TTC549 (cell line): ENCODE measurements at regions not wholly inside any gene's neighbourhood (a gene's known extent, or its start where the extent isn't known, plus 50 kb on each side); places are given as distances from the start of the nearest gene placed in this dataset.

ENCODE experiments used
- FAIRE-seq: peaks from 2 replicates; lab custom pipeline; 2012; peaks lifted over from hg19 to GRCh38; lab: Jason Lieb, UNC

DNA sequence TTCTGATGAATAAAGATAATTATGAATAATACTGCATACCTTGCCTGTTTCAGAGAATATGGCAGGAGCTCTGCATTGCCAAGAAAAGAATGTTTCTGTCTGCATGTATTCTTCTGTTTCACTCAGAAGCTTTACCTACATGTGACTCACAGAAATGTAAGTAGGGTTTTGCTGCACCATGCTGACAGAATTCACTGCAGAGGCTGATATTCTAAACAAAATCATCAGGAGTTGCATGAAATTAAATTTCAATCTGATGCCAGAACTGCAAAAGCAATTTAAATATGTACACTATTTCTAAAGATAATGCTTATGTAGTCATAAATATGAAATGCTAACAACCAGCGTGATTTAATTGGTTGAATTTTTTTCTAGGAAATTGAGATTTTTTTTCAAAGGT, 332.8 kb upstream of the FSHR start:
- FAIRE-seq = no peak

DNA sequence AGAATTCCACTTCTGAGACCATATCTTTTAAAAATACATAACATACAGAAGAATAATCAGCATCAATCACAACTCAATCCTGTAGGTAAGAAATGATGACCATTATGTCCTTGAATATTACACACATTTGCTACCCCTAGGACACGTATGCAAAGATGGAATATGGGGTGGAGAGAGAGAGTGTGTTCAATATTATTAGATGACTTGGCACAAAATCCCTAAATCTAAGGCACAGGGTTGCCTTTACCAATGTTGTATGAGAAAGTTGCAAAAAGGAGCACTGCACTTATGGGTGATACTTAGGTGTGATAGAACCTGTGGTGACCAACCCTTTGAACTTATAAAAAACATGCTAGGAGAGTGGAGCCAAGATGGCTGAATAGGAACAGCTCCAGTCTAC, 326.2 kb upstream of the FSHR start:
- no peak for FAIRE-seq

DNA sequence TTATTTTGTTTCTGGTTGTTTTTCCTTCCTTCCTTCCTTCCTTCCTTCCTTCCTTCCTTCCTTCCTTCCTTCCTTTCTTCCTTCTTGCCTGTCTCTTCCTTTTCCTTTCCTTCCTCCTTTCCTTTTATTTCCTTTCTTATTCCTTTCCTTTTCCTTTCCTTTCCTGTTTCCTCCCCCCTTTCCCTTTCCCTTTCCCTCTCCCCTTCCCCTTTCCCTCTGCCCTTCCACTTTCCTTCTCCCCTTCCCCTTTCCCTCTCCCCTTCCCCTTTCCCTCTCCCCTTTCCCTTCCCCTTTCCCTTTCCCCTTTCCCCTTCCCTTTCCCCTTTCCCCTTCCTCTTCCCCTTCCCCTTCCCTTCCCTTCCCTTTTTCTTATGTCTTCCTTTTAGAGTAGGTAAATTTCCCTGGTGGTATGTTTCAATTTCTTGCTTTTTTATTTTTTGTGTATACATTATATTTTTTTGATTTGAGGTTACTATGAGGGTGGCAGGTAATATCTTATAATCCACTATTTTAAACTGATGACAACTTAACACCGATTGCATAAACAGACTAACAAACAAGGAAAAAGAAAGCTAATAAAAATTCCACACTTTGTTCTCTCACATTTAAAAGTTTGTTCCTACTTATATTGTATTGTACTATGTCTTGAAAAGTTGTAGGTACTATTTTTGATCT, 311.0 kb upstream of the FSHR start:
- FAIRE-seq = no peak

DNA sequence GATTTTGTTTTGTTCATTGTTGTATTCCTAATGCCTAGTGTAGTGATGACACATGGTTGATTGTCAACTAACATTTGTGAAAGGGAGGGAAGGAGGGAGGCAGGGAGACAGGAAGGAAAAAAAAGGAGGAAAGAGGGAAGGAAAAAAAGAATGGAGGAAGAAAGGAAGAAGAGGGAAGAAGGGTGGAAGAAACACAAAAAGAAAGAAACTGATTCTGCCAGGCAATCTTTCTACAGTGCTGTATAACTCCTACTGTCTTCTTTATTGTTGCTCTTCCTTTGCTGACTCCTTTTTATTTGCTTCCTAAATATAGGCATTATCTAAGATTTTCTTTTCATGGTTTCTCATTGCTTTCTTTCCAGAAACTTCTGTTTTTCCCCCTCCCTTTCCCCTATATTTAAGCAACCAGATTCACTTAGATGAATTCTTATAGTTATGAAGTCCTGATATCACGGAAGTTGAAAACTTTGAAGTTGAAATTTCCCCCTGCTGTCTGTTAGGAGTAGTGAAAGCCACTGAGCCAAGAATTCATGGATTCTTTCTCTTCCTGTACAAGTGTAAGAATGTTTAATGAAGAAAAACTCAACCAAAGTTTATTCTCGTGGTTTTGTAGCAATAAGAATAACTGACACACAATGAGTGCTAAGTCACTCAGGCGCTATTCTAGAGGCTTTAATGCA, 305.1 kb upstream of the FSHR start:
- FAIRE-seq = no peak

DNA sequence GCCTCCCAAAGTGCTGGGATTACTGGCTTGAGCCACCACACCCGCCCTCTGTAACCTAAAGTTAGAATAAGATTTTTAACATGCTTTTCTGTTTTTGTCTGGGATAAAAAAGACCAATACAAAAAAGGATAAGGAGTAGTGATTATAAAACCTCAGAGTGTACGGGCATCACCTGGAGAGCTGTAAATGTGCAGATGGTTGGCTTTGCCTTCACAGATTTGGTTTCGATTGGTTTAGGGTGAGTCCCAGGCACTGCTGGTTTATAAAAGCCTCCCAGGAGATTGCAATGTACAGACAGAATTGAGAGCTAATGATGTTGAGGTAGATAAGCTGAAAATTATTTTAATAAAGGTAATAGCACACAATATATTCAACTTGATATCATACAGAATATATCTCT, 289.7 kb upstream of the FSHR start:
- no peak for FAIRE-seq

DNA sequence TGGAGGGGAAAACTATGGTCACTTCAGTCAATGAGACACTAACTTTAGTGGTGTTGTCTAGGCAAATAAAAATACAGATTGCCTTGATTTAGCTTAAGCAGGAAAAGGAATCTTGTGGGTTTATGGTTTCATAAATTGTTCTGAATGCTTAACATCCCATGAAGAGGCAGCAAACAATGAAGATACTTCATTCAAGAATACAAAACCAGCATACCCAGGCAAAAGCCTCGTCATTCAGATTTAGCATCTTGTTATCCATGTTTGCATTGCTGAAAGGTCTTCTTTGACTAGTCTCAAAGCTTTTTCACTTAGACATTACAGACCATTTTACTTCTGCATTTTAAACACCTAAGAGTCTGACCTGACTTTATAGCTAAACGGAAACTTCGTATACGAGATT, 272.7 kb upstream of the FSHR start:
- FAIRE-seq = no peak

DNA sequence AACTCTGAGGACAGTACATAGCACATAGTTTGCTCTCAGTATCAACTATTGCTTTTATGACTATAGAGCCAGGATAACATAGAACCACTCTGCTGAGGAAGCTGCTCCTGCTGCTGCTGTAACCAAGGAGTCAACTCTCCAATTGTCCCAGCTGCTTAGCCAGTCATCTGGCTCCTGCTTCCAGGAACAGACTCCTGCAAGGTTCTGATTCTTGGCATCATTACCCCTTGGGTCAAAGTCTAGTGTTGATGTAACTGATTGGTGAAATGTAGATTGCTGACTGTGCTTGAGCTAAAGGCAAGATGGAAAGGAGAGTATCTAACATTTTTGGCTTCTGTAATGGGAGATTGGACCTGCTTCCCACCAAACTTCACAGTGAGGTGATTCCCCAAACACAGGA, 261.9 kb upstream of the FSHR start:
- FAIRE-seq = no peak

DNA sequence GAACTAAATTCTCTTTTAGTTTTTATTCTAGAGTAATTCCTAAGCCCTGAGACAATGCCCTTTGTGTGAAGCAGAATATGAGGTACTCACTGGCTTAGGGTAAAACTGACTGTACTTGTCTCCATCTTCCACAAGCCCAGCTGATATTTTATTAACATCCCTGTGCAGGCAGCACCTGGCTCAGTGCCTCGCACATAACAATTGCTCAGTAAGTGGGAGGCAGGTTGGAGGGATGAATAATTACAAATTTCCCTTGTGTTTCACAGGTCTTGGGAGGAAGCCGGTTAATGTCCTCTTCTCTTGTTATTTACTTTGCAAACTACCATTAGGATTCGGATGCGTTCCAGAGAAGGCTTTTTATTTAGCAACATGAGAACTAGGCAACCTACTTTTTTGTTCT, 249.8 kb upstream of the FSHR start:
- FAIRE-seq = no peak

DNA sequence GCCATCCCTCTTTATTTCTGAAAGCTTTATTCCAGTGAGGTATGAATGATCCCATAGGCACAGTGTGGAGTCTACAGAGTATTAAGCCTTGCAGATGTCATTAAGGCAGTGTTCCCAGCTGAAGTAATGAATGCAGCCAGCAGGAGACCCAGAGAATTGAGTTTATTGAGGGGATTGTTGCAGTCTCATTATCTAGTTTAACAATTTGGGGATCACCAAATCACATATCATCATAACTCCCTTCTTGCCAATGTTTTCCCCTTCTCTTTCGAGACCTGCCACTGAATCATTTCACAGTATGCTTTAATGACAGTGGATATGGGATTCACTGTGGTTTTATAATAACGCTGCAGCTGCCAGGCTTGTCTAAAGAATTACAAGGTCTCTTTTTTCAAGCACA, 249.3 kb upstream of the FSHR start:
- FAIRE-seq = no peak

DNA sequence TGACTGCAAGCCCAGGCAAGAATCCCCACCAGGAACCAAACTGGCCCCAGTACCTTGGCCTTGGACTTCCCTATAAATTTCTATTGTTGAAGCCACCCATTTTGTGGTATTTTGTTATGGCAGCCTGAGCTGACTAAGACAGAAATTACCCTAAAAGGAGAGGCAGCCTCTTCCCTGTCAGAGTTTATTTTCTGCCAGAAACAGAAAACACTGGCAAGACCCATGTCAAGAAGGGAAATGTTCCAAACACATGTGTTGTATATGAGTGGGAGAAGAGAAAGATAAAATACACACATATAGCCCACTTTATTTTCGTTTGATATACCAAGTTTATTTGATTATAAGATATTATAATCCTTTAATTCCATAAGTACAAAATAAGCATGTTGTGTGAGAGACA, 225.1 kb upstream of the FSHR start:
- FAIRE-seq = no peak

DNA sequence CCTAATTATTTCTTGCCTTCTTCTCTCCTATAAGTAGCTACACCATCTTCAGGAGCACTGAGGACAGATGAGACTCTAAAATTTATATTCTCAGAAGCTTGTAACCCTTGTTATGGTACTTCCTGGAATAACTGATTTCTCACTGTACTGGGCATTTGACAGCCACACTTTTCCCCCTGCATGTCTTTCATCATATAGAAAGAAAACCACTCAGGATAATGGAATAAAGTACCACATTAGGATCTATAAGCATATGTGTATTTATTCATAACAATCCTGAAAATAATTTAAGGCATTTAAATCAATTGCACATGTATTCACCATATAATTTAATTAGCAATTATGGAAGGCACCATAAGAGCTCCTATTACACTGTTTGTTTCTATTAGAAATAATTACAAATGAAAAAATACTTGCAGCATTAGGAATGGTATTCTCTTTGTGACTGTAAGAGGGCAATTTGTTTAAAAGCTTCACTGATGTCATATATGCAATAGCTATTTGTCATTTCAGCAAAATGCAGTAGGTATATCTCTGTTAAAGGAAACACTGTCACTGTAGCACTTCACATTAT, 216.9 kb upstream of the FSHR start:
- FAIRE-seq = no peak

DNA sequence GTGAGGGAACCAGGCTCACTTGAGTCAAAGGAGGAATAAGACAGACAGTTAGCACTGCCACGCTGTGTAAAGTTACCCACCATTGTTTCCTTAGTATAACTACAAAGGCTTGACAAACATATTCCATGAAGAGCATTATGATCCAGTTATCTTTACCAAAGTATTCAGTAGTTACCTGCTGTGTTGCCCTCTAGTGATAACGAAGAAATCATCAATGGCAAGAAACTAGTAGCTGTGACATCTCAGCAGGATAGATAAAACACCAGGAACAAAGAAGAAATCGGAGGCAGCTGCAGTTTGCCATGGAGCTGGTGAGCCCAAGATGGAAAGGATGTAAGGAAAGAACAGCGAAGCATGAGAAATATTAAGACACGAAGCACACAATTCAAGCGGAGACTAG, 215.3 kb upstream of the FSHR start:
- no peak for FAIRE-seq

DNA sequence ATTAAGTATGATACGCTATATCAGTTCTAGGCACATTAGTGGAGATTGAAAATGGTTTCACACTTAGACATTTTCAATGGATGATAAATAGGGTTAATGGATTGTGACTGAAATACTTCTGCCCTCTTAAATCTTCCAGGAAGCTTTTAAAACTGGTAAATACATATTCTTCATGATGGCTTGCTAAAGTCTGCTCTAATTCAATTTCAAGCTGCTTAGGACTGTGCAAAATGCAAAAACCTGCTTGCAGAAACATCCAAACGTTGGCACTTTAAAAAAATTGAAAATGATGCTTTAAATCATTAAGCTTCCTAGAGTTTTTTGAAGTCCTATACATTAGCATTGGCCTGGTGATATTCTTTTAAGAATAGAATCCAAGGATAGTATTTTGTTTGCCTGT, 214.8 kb upstream of the FSHR start:
- FAIRE-seq = no peak

DNA sequence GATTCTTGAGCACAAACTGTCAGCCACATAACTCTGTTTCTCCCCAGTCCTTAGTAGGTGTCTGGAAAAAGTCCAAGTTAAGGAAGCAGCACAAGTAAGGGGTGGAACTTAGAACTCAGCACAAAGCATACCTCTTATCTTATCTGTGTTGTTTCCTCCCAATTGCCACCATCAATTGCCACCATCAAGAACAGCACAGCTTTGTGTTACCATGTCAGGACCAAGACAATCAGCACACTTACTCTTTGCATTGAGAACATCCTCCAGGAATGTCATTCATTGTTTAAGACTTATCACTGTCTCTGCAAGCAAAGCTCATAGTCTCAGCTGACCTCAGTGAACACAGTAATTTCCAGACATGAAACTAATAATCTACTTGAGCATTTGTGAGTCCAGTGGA, 212.7 kb upstream of the FSHR start:
- FAIRE-seq = no peak

DNA sequence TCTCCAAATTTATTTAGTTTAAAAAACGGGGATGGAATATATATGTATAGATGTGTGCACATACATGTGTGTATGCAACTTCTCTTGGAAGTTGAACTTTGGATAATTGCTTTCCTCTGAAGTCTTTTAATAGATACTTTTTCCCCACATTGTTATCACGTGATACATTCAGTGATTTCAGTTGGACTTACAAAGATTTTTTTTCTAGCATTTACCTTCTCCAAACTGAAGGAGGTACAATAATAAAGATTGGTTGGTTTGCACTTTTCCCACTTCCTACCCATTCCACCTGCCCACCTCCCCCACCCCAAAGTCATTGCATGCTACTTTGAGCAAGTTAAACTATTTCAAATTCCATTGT, 206.1 kb upstream of the FSHR start:
- no peak for FAIRE-seq

DNA sequence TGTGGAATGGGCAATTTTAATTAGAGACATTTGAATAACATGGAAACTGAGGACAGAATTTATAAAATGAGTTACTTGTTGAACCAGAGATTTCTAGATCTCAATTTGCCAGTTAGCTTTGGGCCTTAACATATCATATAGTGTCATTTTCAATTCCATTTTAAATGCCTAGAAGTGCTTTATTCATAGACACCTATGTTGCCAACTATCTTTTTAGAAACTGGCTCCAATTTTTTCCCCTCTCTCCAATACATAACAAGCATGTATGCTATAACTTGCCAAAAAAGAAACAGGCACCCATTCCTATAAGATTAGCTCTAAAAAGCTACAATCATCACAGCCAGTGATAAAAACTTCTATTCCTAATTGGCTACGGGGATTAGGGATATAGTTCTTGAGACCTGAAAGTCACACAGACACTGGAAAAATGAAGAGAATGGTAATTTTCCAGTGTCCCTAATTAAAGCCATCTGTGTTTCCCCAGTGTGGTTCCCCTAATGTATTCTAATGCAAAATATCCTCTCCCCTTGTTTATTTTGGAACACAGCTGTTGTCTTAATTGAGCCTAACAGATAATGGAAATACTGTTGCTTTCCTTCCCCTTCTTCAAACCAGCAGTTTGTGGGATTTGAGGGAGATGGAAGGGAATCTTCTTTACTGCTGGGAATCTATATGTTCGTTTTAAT, 205.5 kb upstream of the FSHR start:
- FAIRE-seq = no peak

DNA sequence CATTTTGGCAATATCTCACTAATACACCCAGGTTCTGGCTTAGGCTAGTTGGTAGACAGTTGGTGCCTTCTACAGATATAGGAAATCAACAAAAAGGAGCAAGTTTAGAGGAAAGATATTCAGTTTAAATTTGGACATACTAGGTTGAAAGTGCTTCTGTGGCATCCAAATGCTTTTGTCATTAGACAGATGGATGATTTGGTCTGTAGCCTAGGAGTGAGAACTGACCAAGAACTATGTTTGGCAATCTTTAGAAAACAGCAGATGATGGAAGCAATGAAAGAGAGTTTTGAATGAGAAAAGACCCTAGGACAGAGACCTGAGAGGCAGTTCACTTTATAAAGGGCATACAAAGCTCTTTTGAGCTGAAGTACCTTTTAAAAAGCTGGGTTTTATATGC, 201.3 kb upstream of the FSHR start:
- no peak for FAIRE-seq

DNA sequence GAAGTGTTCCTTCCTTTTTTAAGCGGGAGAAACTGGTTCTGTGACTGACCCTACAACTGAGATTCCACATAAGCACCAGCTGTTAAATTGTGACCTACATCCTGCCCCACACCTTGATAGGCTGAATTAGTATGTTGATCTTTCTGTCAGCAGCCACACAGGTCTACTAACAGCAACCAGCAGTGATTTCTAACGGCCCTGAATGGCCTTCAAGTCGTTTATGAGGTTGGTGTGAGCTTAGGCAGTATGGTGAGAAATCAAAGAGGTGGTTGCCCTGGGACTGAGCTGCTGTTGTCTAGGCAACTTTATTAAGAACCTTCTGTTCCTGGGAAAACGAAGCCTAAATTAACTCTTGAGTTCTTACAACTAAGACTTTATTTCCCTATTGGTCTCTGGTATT, 197.2 kb upstream of the FSHR start:
- FAIRE-seq = no peak

DNA sequence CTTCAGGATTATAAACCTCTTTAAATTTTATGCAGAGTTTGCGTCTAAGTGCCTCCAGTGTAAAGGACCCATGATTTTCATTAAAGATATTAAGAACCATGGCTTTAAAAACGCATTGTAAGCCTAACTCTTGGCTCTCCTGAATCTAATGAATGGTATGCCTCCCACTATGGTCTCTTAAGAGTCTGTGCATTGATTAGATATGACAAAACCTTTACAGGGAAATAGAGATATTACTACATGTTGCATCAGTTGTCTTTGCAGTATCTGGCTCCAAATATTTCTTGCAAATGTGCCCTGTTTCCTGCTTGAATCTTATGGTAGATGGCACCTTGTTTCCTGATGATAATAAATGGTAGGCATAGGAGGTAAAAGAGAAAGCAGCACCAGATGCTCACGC, 189.3 kb upstream of the FSHR start:
- FAIRE-seq = no peak

DNA sequence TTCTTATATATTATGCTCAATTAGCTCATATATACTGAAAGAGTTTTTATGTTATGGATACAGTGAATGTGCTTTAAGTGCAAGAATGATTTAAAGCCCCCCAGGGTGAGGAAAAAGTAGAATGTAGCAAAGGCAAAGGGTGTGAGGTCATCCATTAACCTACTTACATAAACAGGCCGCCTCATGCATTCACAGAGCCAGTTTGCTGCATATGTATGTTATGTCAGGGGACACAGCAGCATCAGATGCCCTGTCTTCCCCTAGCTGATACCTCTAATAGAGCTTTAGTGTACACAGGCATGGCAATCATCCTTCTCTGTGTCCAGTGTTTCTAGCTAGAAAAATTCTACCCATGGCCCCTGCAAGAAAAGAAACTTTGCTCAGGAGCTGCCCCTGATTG, 187.8 kb upstream of the FSHR start:
- no peak for FAIRE-seq

DNA sequence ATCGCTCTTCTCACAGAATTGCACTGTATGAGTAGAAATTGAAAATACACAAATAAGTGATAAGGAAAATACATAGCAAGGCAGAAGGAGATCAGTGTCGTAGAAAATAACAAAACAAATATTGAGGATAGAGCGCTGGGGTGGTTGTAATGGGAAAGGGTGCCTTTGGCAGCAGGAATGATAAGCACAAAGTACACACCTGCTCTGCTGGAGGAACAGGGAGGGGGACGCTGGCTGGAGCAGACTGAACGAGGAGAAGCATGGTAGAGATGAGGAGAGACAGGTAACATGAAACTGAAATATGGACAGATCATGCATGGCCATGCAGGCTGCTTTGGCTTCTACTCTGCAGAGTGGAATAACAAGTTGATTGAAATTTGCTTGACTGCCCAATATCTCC, 181.2 kb upstream of the FSHR start:
- no peak for FAIRE-seq

DNA sequence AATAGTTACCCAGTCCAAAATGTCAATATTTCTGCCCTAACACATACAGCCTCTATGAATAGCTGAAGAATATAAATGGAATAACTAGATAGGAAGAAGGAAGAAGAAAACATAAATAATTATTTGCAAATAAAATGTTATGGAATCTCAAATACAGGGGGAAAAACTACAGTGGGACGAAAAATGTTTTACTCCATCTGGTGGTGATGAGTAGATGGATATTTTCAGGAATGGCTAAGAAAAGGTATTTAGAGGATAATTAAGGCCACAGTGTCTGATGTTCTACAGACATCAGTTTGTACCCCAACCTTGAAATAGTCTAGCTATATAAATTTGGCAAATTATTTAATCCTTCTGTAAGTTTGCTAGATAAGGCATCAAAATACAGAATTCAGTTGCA, 178.1 kb upstream of the FSHR start:
- FAIRE-seq = no peak

DNA sequence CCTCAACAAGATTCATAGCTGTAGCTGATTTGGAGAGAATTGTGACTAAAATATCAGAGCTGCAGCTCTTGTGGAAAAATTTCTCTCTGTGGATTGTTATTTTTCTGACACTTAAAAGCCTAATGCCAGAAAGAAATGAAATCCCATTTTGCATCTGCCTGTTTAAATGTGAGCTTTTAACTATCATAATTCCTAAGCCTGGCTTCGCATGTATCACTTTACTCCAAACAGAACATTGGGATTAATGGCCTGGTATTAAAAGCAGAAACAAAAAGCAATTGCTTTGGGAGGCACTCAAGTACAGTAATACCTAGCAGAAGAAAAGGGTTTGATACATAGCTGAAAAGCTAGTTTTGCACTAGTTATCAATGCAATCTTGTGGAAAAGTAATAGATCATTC, 164.2 kb upstream of the FSHR start:
- no peak for FAIRE-seq

DNA sequence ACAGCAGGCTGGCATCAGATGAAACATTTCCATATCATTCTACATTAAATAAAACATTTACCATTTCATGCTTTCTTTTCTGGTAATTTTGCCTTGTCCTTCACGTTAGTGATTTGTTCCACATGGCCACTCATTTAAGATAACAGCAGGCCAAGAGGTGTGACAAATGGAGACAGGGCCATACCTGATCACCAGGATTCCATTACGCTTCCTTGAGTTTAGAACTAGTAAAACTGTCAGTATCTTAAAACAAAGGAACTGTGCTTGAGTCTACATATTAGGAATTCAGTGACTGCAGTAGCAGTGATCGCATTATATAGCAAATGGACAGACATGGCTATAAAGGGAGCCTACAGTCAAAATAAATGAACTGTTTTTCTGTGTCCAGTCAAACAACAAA, 155.1 kb upstream of the FSHR start:
- no peak for FAIRE-seq
